AG09309 (cell line): ENCODE measurements at regions not wholly inside any gene's neighbourhood (a gene's known extent, or its start where the extent isn't known, plus 50 kb on each side); places are given as distances from the start of the nearest gene placed in this dataset.

Experiments used
- DNase-seq: peaks from one replicate; pipeline ENCODE4 v3.0.0-alpha.2; 2010; ENCODE audit warnings: low read depth
- H3K4me3 ChIP-seq: 2 replicates; pipeline ENCODE4 v1.5.1; 2011; ENCODE audit warnings: mild to moderate bottlenecking, low read depth, low read length, moderate library complexity; ENCODE audit not compliant: control insufficient read depth
- CTCF ChIP-seq: IDR thresholded peaks from 2 replicates; pipeline ENCODE4 v1.5.1; 2011; ENCODE audit warnings: mild to moderate bottlenecking, low read depth, low read length, inconsistent platforms; ENCODE audit not compliant: insufficient read depth, control insufficient read depth; ENCODE audit errors: missing control alignments

- H3K4me3 ChIP-seq: no peak overlapping the region
- no peak for TF ChIP-seq CTCF
- no peak for DNase-seq
Measured at GRCh38 chr11:92362989-92363388, 138.4 kb downstream of the FAT3 start.

GRCh38 chr11:92364177-92364576 is 139.6 kb downstream of the FAT3 start:
- DNase-seq: no peak
- no peak for TF ChIP-seq CTCF

GRCh38 chr11:92376146-92376599 is 151.6 kb downstream of the FAT3 start:
- no peak for TF ChIP-seq CTCF
- no peak for DNase-seq
- no peak overlapping the region for H3K4me3 ChIP-seq

More at GRCh38 chr11:92364177-92364576, 139.6 kb downstream of the FAT3 start:
- no peak overlapping the region for H3K4me3 ChIP-seq

GRCh38 chr11:92376680-92377079 is 152.1 kb downstream of the FAT3 start:
- TF ChIP-seq CTCF: no peak
- H3K4me3 ChIP-seq: no peak overlapping the region

GRCh38 chr11:92380882-92381281 is 156.3 kb downstream of the FAT3 start:
- TF ChIP-seq CTCF: no peak
- no peak overlapping the region for H3K4me3 ChIP-seq
- no peak for DNase-seq

More at GRCh38 chr11:92376680-92377079, 152.1 kb downstream of the FAT3 start:
- no peak for DNase-seq

- no peak for DNase-seq
- no peak overlapping the region for H3K4me3 ChIP-seq
- TF ChIP-seq CTCF: no peak
Measured at GRCh38 chr11:92382311-92382710, 157.7 kb downstream of the FAT3 start.

GRCh38 chr11:92383430-92383829 is 158.8 kb downstream of the FAT3 start:
- H3K4me3 ChIP-seq: no peak overlapping the region
- TF ChIP-seq CTCF: no peak
- no peak for DNase-seq
